ENCODE measurements at regions not wholly inside any gene's neighbourhood (a gene's known extent, or its start where the extent isn't known, plus 50 kb on each side); places are given as distances from the start of the nearest gene placed in this dataset.

DNA sequence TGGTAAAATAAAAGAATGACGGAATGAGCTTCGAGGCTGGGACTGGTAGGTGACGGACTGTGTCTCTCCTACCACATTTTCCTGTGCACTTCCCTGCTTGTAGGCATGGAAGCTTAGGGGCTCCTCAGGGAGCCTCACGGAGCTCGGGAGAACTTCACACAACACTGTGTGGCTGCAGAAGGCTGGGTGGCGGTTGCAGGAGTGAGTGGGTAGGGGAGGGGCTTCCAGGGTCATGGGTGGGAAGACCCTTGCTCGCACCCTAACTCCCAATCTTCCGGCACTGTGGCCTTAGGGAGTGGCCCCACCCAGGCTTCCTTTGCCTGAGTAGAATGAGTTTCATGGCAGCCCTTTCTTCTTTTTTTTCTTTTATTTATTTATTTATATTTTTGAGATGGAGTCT lies 128.6 kb downstream of the INHBB start:
- no peak for DNase-seq
- peaks cover 18% of the 10 kb centered on the region for H3K4me1 ChIP-seq
- H3K4me3 ChIP-seq: no peak overlapping the region
- H3K27me3 ChIP-seq (ENCODE audit: low read depth): peaks cover 9% of the 10 kb centered on the region
- TF ChIP-seq, protein P1, sequence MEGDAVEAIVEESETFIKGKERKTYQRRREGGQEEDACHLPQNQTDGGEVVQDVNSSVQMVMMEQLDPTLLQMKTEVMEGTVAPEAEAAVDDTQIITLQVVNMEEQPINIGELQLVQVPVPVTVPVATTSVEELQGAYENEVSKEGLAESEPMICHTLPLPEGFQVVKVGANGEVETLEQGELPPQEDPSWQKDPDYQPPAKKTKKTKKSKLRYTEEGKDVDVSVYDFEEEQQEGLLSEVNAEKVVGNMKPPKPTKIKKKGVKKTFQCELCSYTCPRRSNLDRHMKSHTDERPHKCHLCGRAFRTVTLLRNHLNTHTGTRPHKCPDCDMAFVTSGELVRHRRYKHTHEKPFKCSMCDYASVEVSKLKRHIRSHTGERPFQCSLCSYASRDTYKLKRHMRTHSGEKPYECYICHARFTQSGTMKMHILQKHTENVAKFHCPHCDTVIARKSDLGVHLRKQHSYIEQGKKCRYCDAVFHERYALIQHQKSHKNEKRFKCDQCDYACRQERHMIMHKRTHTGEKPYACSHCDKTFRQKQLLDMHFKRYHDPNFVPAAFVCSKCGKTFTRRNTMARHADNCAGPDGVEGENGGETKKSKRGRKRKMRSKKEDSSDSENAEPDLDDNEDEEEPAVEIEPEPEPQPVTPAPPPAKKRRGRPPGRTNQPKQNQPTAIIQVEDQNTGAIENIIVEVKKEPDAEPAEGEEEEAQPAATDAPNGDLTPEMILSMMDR (IDR thresholded peaks at IDR 0.05; ENCODE audit: borderline replicate concordance): no peak
- H3K27ac ChIP-seq (replicated peaks): no peak overlapping the region
- peaks cover 9% of the 10 kb centered on the region for H3K9me3 ChIP-seq (replicated peaks)
- intact Hi-C loops (cut with micrococcal nuclease): no loop called here
- no peaks in the 10 kb centered on the region for H3K36me3 ChIP-seq

GRCh38 chr2:120476141-120476540 lies 130.2 kb downstream of the INHBB start:
- peaks cover 9% of the 10 kb centered on the region for H3K27me3 ChIP-seq (ENCODE audit: low read depth)
- H3K27ac ChIP-seq (replicated peaks): no peak overlapping the region
- TF ChIP-seq, protein P1 (IDR thresholded peaks at IDR 0.05; ENCODE audit: borderline replicate concordance): no peak
- peaks cover 2% of the 10 kb centered on the region for H3K4me1 ChIP-seq
- no peak for DNase-seq
- H3K9me3 ChIP-seq (replicated peaks): peaks cover 9% of the 10 kb centered on the region
- intact Hi-C loops (cut with micrococcal nuclease): no loop called here
- H3K4me3 ChIP-seq: no peak overlapping the region
- no peaks in the 10 kb centered on the region for H3K36me3 ChIP-seq

- intact Hi-C loops (cut with micrococcal nuclease): no loop called here
- Histone ChIP-seq H3K27ac (replicated peaks) (no peak overlapping the region), H3K4me3 (no peak overlapping the region), H3K36me3 (no peaks in the 10 kb centered on the region), H3K4me1 (no peaks in the 10 kb centered on the region), H3K27me3 (ENCODE audit: low read depth) (peaks cover 9% of the 10 kb centered on the region), H3K9me3 (replicated peaks) (peaks cover 3% of the 10 kb centered on the region)
- DNase-seq: no peak
- TF ChIP-seq, protein P1 (IDR thresholded peaks at IDR 0.05; ENCODE audit: borderline replicate concordance): no peak
Observed at GRCh38 chr2:120477198-120477597, 131.3 kb downstream of the INHBB start.

GRCh38 chr2:120477831-120478481 lies 132.0 kb downstream of the INHBB start:
- no peaks in the 10 kb centered on the region for H3K9me3 ChIP-seq (replicated peaks)
- peaks cover 9% of the 10 kb centered on the region for H3K27me3 ChIP-seq (ENCODE audit: low read depth)
- TF ChIP-seq, protein P1 (IDR thresholded peaks at IDR 0.05; ENCODE audit: borderline replicate concordance): no peak
- no peaks in the 10 kb centered on the region for H3K4me1 ChIP-seq
- H3K4me3 ChIP-seq: no peak overlapping the region
- H3K36me3 ChIP-seq: no peaks in the 10 kb centered on the region
- intact Hi-C loops (cut with micrococcal nuclease): no loop called here
- no peak for DNase-seq
- H3K27ac ChIP-seq (replicated peaks): no peak overlapping the region

GRCh38 chr2:120480346-120480902 lies 134.5 kb downstream of the INHBB start:
- Histone ChIP-seq H3K27ac (replicated peaks) (no peak overlapping the region), H3K4me3 (no peak overlapping the region), H3K9me3 (replicated peaks) (no peaks in the 10 kb centered on the region), H3K4me1 (no peaks in the 10 kb centered on the region), H3K27me3 (ENCODE audit: low read depth) (peaks cover 28% of the 10 kb centered on the region), H3K36me3 (no peaks in the 10 kb centered on the region)
- TF ChIP-seq, protein P1 (IDR thresholded peaks at IDR 0.05; ENCODE audit: borderline replicate concordance): no peak
- no peak for DNase-seq
- intact Hi-C loops (cut with micrococcal nuclease): no loop called here

Data from left ventricle myocardium inferior (tissue), 1 donor.